Astrocyte (in vitro differentiated cells and primary cell): ENCODE measurements at regions not wholly inside any gene's neighbourhood (a gene's known extent, or its start where the extent isn't known, plus 50 kb on each side); places are given as distances from the start of the nearest gene placed in this dataset.

ENCODE experiments used
- DNase-seq: peaks from one replicate; pipeline ENCODE4 v3.0.0-alpha.2; 2010; ENCODE audit warnings: low read depth
- FAIRE-seq: peaks from 2 replicates; lab custom pipeline; 2011; peaks lifted over from hg19 to GRCh38; lab: Jason Lieb, UNC
- H2AFZ ChIP-seq: 2 replicates; pipeline ENCODE4 v1.6.0; 2012; ENCODE audit warnings: low read depth, low read length, inconsistent platforms
- H3K27ac ChIP-seq: 2 replicates; pipeline ENCODE4 v1.5.1; 2011; ENCODE audit warnings: low read depth, low read length, inconsistent platforms
- H3K27me3 ChIP-seq: 2 replicates; pipeline ENCODE4 v1.6.0; 2011; ENCODE audit warnings: low read length, inconsistent platforms; ENCODE audit not compliant: insufficient read depth
- H3K36me3 ChIP-seq: 2 replicates; pipeline ENCODE4 v1.5.1; 2011; ENCODE audit warnings: low read length, inconsistent platforms; ENCODE audit not compliant: insufficient read depth
- H3K4me1 ChIP-seq: 2 replicates; pipeline ENCODE4 v1.5.1; 2011; ENCODE audit warnings: low read length, inconsistent platforms; ENCODE audit not compliant: insufficient read depth
- H3K4me2 ChIP-seq: 2 replicates; pipeline ENCODE4 v1.6.0; 2012; ENCODE audit warnings: low read length, inconsistent platforms
- H3K4me3 ChIP-seq: 2 replicates; pipeline ENCODE4 v1.5.1; 2011; ENCODE audit warnings: low read depth, mild to moderate bottlenecking, low read length, inconsistent platforms; ENCODE audit not compliant: insufficient read depth
- H3K79me2 ChIP-seq: 2 replicates; pipeline ENCODE4 v1.6.0; 2012; ENCODE audit warnings: mild to moderate bottlenecking, low read length, inconsistent platforms; ENCODE audit not compliant: insufficient read depth
- H3K9ac ChIP-seq: 2 replicates; pipeline ENCODE4 v1.6.0; 2012; ENCODE audit warnings: mild to moderate bottlenecking, low read length, inconsistent platforms
- H3K9me3 ChIP-seq: 2 replicates; pipeline ENCODE4 v1.5.1; 2012; ENCODE audit warnings: low read depth, mild to moderate bottlenecking, low read length, inconsistent platforms; ENCODE audit not compliant: insufficient read depth
- H4K20me1 ChIP-seq: 2 replicates; pipeline ENCODE4 v1.6.0; 2012; ENCODE audit warnings: low read length, inconsistent platforms; ENCODE audit not compliant: insufficient read depth
- H3K27ac Mint-ChIP-seq: one replicate; pipeline ENCODE4 v1.8.0; 2021; ENCODE audit warnings: mild to moderate bottlenecking, mixed read lengths; ENCODE audit not compliant: unreplicated experiment
- H3K27me3 Mint-ChIP-seq: one replicate; pipeline ENCODE4 v1.8.0; 2021; ENCODE audit warnings: low read depth, mixed read lengths; ENCODE audit not compliant: unreplicated experiment
- H3K36me3 Mint-ChIP-seq: one replicate; pipeline ENCODE4 v1.8.0; 2021; ENCODE audit warnings: low read depth, mixed read lengths; ENCODE audit not compliant: unreplicated experiment
- H3K4me1 Mint-ChIP-seq: one replicate; pipeline ENCODE4 v1.8.0; 2021; ENCODE audit warnings: low read depth, mixed read lengths; ENCODE audit not compliant: unreplicated experiment
- H3K4me3 Mint-ChIP-seq: one replicate; pipeline ENCODE4 v1.8.0; 2021; ENCODE audit warnings: mild to moderate bottlenecking, moderate library complexity, mixed read lengths; ENCODE audit not compliant: unreplicated experiment
- H3K9me3 Mint-ChIP-seq: one replicate; pipeline ENCODE4 v1.8.0; 2021; ENCODE audit warnings: mild to moderate bottlenecking, mixed read lengths; ENCODE audit not compliant: unreplicated experiment
- EZH2 ChIP-seq: IDR thresholded peaks from 2 replicates; pipeline ENCODE4 v1.6.1; 2012; ENCODE audit warnings: mild to moderate bottlenecking, low read length, inconsistent platforms; ENCODE audit not compliant: insufficient read depth
- TF ChIP-seq, protein P1 (sequence below): IDR thresholded peaks from 2 replicates; pipeline ENCODE4 v1.5.1; 2011; ENCODE audit warnings: low read depth, mild to moderate bottlenecking, inconsistent platforms, low read length, moderate library complexity; ENCODE audit not compliant: insufficient read depth

DNA sequence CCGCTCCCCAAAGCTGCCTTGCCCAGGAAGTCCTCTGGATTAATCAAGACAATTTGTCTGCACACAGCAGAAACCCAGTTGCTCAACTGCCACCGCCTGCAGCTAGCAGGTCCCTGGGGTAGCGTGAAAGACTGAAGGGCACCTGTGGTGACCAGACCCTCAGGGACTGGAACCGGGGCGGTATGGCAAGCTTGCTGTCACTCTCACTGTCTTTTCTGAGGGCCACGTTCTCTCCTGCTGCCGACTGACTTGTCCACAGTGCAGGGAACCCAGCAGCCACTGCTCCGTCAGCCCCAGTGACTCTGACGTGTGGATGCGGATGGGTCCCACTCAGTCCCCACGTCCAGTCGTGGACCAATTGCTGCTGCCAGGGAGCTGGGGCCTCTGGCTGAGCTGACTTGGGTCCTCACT, 72.8 kb upstream of the PMEPA1 start:
- Histone ChIP-seq H3K27me3 (peaks cover 5% of the 10 kb centered on the region), H3K36me3 (no peaks in the 10 kb centered on the region), H3K9ac (no peak overlapping the region), H3K9me3 (no peaks in the 10 kb centered on the region), H3K4me3 (no peak overlapping the region), H3K4me1 (no peaks in the 10 kb centered on the region), H3K79me2 (no peaks in the 10 kb centered on the region), H3K27ac (no peak overlapping the region), H4K20me1 (no peaks in the 10 kb centered on the region), H3K4me2 (no peak overlapping the region), H2AFZ (no peak overlapping the region)
- Mint-ChIP-seq H3K36me3 (no peaks in the 10 kb centered on the region), H3K9me3 (peaks cover 2% of the 10 kb centered on the region), H3K27me3 (peaks cover 52% of the 10 kb centered on the region), H3K4me3 (no peak overlapping the region), H3K27ac (no peak overlapping the region), H3K4me1 (peaks cover 2% of the 10 kb centered on the region)
- FAIRE-seq (no peak), DNase-seq (no peak)
- TF ChIP-seq EZH2, result no peak
- TF ChIP-seq, protein P1, sequence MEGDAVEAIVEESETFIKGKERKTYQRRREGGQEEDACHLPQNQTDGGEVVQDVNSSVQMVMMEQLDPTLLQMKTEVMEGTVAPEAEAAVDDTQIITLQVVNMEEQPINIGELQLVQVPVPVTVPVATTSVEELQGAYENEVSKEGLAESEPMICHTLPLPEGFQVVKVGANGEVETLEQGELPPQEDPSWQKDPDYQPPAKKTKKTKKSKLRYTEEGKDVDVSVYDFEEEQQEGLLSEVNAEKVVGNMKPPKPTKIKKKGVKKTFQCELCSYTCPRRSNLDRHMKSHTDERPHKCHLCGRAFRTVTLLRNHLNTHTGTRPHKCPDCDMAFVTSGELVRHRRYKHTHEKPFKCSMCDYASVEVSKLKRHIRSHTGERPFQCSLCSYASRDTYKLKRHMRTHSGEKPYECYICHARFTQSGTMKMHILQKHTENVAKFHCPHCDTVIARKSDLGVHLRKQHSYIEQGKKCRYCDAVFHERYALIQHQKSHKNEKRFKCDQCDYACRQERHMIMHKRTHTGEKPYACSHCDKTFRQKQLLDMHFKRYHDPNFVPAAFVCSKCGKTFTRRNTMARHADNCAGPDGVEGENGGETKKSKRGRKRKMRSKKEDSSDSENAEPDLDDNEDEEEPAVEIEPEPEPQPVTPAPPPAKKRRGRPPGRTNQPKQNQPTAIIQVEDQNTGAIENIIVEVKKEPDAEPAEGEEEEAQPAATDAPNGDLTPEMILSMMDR, result no peak

DNA sequence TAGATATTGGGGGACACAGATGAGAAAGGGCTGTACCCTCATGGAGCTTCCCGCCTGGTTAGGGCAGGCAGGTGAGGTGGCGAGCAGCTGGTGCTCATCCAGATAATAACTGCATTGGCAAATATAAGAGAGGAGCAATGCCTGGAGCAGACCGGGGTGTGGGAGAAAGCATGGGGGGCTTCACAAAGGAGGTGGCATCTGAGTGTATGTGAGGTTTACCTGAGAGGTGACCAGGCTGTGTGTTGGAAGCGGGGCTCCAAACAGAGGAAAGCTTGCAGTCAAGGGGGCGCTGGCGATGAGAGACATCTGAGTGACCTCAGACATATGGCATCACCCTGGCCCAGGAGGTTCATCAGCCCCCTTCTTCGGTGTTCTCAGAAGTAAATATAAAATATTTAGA, 72.1 kb upstream of the PMEPA1 start:
- Mint-ChIP-seq H3K9me3 (peaks cover 2% of the 10 kb centered on the region), H3K4me3 (no peak overlapping the region)
- no peak for FAIRE-seq

DNA sequence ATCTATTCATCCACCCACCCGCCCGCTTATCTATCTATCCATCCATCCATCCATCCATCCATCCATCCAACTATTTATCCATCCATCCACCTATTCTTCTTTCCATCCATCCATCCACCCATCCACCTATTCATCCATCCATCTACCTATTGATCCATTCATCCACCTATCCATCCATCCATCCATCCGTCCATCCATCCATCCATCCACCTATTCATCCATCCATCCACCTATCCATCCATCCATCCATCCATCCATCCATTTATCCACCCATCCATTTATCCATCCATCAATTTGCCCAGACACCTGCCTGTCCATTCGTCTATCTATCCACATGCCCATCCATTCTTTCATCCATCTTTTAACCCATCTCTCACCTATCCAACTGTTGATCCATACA, 71.1 kb upstream of the PMEPA1 start:
- Histone ChIP-seq H4K20me1 (no peaks in the 10 kb centered on the region), H3K9me3 (no peaks in the 10 kb centered on the region), H3K27ac (no peak overlapping the region), H3K4me1 (no peaks in the 10 kb centered on the region), H3K9ac (no peak overlapping the region), H3K4me2 (no peak overlapping the region), H3K79me2 (no peaks in the 10 kb centered on the region), H3K27me3 (peaks cover 5% of the 10 kb centered on the region), H3K36me3 (no peaks in the 10 kb centered on the region), H2AFZ (no peak overlapping the region), H3K4me3 (no peak overlapping the region)
- Mint-ChIP-seq H3K4me1 (peaks cover 2% of the 10 kb centered on the region), H3K36me3 (no peaks in the 10 kb centered on the region), H3K27ac (no peak overlapping the region), H3K9me3 (no peaks in the 10 kb centered on the region), H3K27me3 (peaks cover 46% of the 10 kb centered on the region), H3K4me3 (no peak overlapping the region)
- no peak for FAIRE-seq
- no peak for DNase-seq
- TF ChIP-seq EZH2, result no peak
- TF ChIP-seq, protein P1, result no peak

More for the DNA sequence above, 72.1 kb upstream of the PMEPA1 start:
- no peaks in the 10 kb centered on the region for H3K9me3 ChIP-seq
- no peaks in the 10 kb centered on the region for H3K36me3 ChIP-seq
- no peak for DNase-seq
- Mint-ChIP-seq H3K4me1 (peaks cover 2% of the 10 kb centered on the region), H3K27me3 (peaks cover 48% of the 10 kb centered on the region), H3K27ac (no peak overlapping the region), H3K36me3 (no peaks in the 10 kb centered on the region)
- no peak overlapping the region for H3K9ac ChIP-seq
- H3K4me2 ChIP-seq, result no peak overlapping the region
- H4K20me1 ChIP-seq, result no peaks in the 10 kb centered on the region
- no peak overlapping the region for H3K27ac ChIP-seq
- no peaks in the 10 kb centered on the region for H3K4me1 ChIP-seq
- TF ChIP-seq, protein P1, result no peak
- TF ChIP-seq EZH2, result no peak
- no peaks in the 10 kb centered on the region for H3K79me2 ChIP-seq
- no peak overlapping the region for H2AFZ ChIP-seq
- H3K27me3 ChIP-seq, result peaks cover 5% of the 10 kb centered on the region
- no peak overlapping the region for H3K4me3 ChIP-seq
